ENCODE measurements at regions not wholly inside any gene's neighbourhood (a gene's known extent, or its start where the extent isn't known, plus 50 kb on each side); places are given as distances from the start of the nearest gene placed in this dataset.
A peak's percentile ranks its signal among the peaks of the same experiment; 100 is the strongest.

GRCh38 chr10:78972160-78972946, 96.4 kb upstream of the ZMIZ1 start:
- Histone ChIP-seq H3K27ac (ENCODE audit: poor library complexity, severe bottlenecking) (peak overlapping the region; percentile 89), H3K4me1 (ENCODE audit: insufficient read depth, poor library complexity, severe bottlenecking) (peaks cover 21% of the 10 kb centered on the region), H3K4me3 (ENCODE audit: severe bottlenecking) (no peak overlapping the region), H3K9me3 (ENCODE audit: severe bottlenecking) (no peaks in the 10 kb centered on the region), H3K27me3 (ENCODE audit: insufficient read depth, poor library complexity, severe bottlenecking) (no peaks in the 10 kb centered on the region), H3K36me3 (ENCODE audit: low read depth) (no peaks in the 10 kb centered on the region)
- DNase-seq (ENCODE audit: low spot score) (no peak), ATAC-seq (ENCODE audit: low read depth) (no peak)
- TF ChIP-seq CTCF (IDR thresholded peaks at IDR 0.05; ENCODE audit: poor library complexity, severe bottlenecking), result no peak

- H3K36me3 ChIP-seq (ENCODE audit: low read depth), result no peaks in the 10 kb centered on the region
- DNase-seq (ENCODE audit: low spot score) (no peak), ATAC-seq (ENCODE audit: low read depth) (peak; percentile 64)
- no peaks in the 10 kb centered on the region for H3K9me3 ChIP-seq (ENCODE audit: severe bottlenecking)
- peak overlapping the region; percentile 24 for H3K4me3 ChIP-seq (ENCODE audit: severe bottlenecking)
- H3K4me1 ChIP-seq (ENCODE audit: insufficient read depth, poor library complexity, severe bottlenecking), result peaks cover 24% of the 10 kb centered on the region
- peak overlapping the region; percentile 89 for H3K27ac ChIP-seq (ENCODE audit: poor library complexity, severe bottlenecking)
- H3K27me3 ChIP-seq (ENCODE audit: insufficient read depth, poor library complexity, severe bottlenecking), result no peaks in the 10 kb centered on the region
- no peak for TF ChIP-seq CTCF (IDR thresholded peaks at IDR 0.05; ENCODE audit: poor library complexity, severe bottlenecking)
These were observed 95.5 kb upstream of the ZMIZ1 start for GRCh38 chr10:78972947-78973900.

- Histone ChIP-seq H3K9me3 (ENCODE audit: severe bottlenecking) (no peaks in the 10 kb centered on the region), H3K27ac (ENCODE audit: poor library complexity, severe bottlenecking) (peak overlapping the region; percentile 89), H3K4me1 (ENCODE audit: insufficient read depth, poor library complexity, severe bottlenecking) (peaks cover 24% of the 10 kb centered on the region), H3K4me3 (ENCODE audit: severe bottlenecking) (peak overlapping the region; percentile 24), H3K36me3 (ENCODE audit: low read depth) (no peaks in the 10 kb centered on the region), H3K27me3 (ENCODE audit: insufficient read depth, poor library complexity, severe bottlenecking) (no peaks in the 10 kb centered on the region)
- ATAC-seq (ENCODE audit: low read depth), result peak; percentile 19
- DNase-seq (ENCODE audit: low spot score), result no peak
- TF ChIP-seq CTCF (IDR thresholded peaks at IDR 0.05; ENCODE audit: poor library complexity, severe bottlenecking), result no peak
These were observed 94.7 kb upstream of the ZMIZ1 start for GRCh38 chr10:78973901-78974616.

GRCh38 chr10:78974617-78975317, 94.0 kb upstream of the ZMIZ1 start:
- no peaks in the 10 kb centered on the region for H3K9me3 ChIP-seq (ENCODE audit: severe bottlenecking)
- no peaks in the 10 kb centered on the region for H3K36me3 ChIP-seq (ENCODE audit: low read depth)
- H3K4me3 ChIP-seq (ENCODE audit: severe bottlenecking), result no peak overlapping the region
- no peaks in the 10 kb centered on the region for H3K27me3 ChIP-seq (ENCODE audit: insufficient read depth, poor library complexity, severe bottlenecking)
- TF ChIP-seq CTCF (IDR thresholded peaks at IDR 0.05; ENCODE audit: poor library complexity, severe bottlenecking), result peak; percentile 74
- peak overlapping the region; percentile 89 for H3K27ac ChIP-seq (ENCODE audit: poor library complexity, severe bottlenecking)
- peaks cover 24% of the 10 kb centered on the region for H3K4me1 ChIP-seq (ENCODE audit: insufficient read depth, poor library complexity, severe bottlenecking)
- ATAC-seq (ENCODE audit: low read depth) (peak; percentile 10; the same call in 2 of the 3 replicates), DNase-seq (ENCODE audit: low spot score) (no peak)
